Osteoblast (primary cell): ENCODE measurements at regions not wholly inside any gene's neighbourhood (a gene's known extent, or its start where the extent isn't known, plus 50 kb on each side); places are given as distances from the start of the nearest gene placed in this dataset.

ENCODE experiments used
- DNase-seq: peaks from one replicate; pipeline ENCODE4 v3.0.0; 2011; ENCODE audit warnings: low spot score, mixed read lengths; ENCODE audit not compliant: insufficient read length; ENCODE audit errors: missing footprints
- H2AFZ ChIP-seq: 2 replicates; pipeline ENCODE4 v1.6.0; 2011; ENCODE audit warnings: mild to moderate bottlenecking, low read length
- H3K27ac ChIP-seq: 2 replicates; pipeline ENCODE4 v1.5.1; 2011; ENCODE audit warnings: mild to moderate bottlenecking, low read depth, low read length, moderate library complexity
- H3K27me3 ChIP-seq: 2 replicates; pipeline ENCODE4 v1.6.0; 2012; ENCODE audit warnings: mild to moderate bottlenecking, control low read depth, inconsistent platforms, low read length, moderate library complexity; ENCODE audit not compliant: insufficient read depth
- H3K36me3 ChIP-seq: 2 replicates; pipeline ENCODE4 v1.5.1; 2011; ENCODE audit warnings: mild to moderate bottlenecking, low read length, control low read depth, moderate library complexity; ENCODE audit not compliant: insufficient read depth
- H3K4me1 ChIP-seq: 2 replicates; pipeline ENCODE4 v1.5.1; 2011; ENCODE audit warnings: mild to moderate bottlenecking, low read length, control low read depth, moderate library complexity; ENCODE audit not compliant: insufficient read depth
- H3K4me2 ChIP-seq: 2 replicates; pipeline ENCODE4 v1.6.0; 2011; ENCODE audit warnings: mild to moderate bottlenecking, low read length; ENCODE audit not compliant: insufficient read depth
- H3K4me3 ChIP-seq: fragments of 200-600 bp; sonication (generic); 3 replicates; pipeline ENCODE4 v1.5.1; 2012; ENCODE audit warnings: mild to moderate bottlenecking, low read length, inconsistent platforms; ENCODE audit not compliant: insufficient read depth
- H3K79me2 ChIP-seq: 2 replicates; pipeline ENCODE4 v1.6.0; 2012; ENCODE audit warnings: mild to moderate bottlenecking, low read length, control low read depth, inconsistent platforms; ENCODE audit not compliant: insufficient read depth
- H3K9me3 ChIP-seq: 2 replicates; pipeline ENCODE4 v1.5.1; 2011; ENCODE audit warnings: low read depth, low read length, control low read depth
- H4K20me1 ChIP-seq: 2 replicates; pipeline ENCODE4 v1.6.0; 2012; ENCODE audit warnings: mild to moderate bottlenecking, low read length, control low read depth; ENCODE audit not compliant: insufficient read depth
- CTCF ChIP-seq: IDR thresholded peaks from 2 replicates; pipeline ENCODE4 v1.5.1; 2011; ENCODE audit warnings: mild to moderate bottlenecking, low read depth, low read length, moderate library complexity; ENCODE audit errors: extremely low read depth

DNA sequence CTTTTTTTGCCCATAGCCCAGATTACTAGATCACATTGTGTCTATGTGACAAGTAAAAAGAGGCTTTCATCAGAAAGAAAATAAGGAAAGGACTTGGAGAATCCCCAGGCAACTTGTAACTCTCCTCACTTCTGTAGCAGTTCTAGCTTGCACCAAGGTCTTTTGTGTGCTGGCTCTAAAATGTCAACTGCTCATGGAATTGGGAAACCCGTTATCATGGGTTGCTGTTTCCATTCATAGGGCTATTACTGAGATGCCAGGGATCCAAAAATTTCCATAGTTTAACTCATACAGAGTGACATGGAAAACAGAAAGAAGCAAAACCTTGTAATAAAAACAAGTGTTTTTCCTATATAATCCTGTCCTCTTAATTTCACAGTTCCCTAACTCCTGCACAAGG, 123.9 kb upstream of the FBXL7 start:
- no peak for TF ChIP-seq CTCF
- no peak overlapping the region for H3K27ac ChIP-seq
- no peak overlapping the region for H3K4me2 ChIP-seq
- H3K79me2 ChIP-seq: no peaks in the 10 kb centered on the region
- no peak for DNase-seq
- no peak overlapping the region for H2AFZ ChIP-seq
- no peaks in the 10 kb centered on the region for H3K36me3 ChIP-seq
- no peaks in the 10 kb centered on the region for H3K27me3 ChIP-seq
- no peaks in the 10 kb centered on the region for H3K4me1 ChIP-seq
- H3K9me3 ChIP-seq: no peaks in the 10 kb centered on the region
- no peaks in the 10 kb centered on the region for H4K20me1 ChIP-seq
- H3K4me3 ChIP-seq: no peak overlapping the region

DNA sequence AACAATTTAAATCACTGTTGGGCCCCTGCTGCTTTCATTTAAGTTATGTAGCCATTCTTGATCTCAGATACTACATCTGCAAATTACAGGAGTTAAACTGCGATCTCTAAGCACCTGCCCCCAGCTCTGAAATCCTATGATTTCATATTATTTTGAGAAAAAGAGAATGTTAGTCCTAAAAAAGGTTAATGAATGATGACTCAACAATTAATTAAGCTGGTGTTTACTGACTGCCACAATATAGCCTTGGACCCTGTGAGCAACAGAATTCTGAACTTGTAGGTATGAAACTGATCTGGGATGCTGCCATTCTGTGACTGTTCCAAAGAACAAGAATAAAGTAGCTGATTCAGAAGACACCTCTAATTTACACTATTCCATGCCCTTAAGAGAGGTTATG, 124.4 kb upstream of the FBXL7 start:
- no peaks in the 10 kb centered on the region for H4K20me1 ChIP-seq
- H3K9me3 ChIP-seq: no peaks in the 10 kb centered on the region
- TF ChIP-seq CTCF: no peak
- no peak overlapping the region for H2AFZ ChIP-seq
- no peak overlapping the region for H3K4me2 ChIP-seq
- no peak overlapping the region for H3K27ac ChIP-seq
- no peaks in the 10 kb centered on the region for H3K27me3 ChIP-seq
- DNase-seq: no peak
- no peaks in the 10 kb centered on the region for H3K4me1 ChIP-seq
- H3K4me3 ChIP-seq: no peak overlapping the region
- no peaks in the 10 kb centered on the region for H3K79me2 ChIP-seq
- no peaks in the 10 kb centered on the region for H3K36me3 ChIP-seq

- no peak overlapping the region for H2AFZ ChIP-seq
- H3K27ac ChIP-seq: no peak overlapping the region
- no peak overlapping the region for H3K4me2 ChIP-seq
- no peak for DNase-seq
- H3K27me3 ChIP-seq: no peaks in the 10 kb centered on the region
- H3K4me3 ChIP-seq: no peak overlapping the region
- H3K79me2 ChIP-seq: no peaks in the 10 kb centered on the region
- no peaks in the 10 kb centered on the region for H3K4me1 ChIP-seq
- H3K36me3 ChIP-seq: no peaks in the 10 kb centered on the region
- no peaks in the 10 kb centered on the region for H3K9me3 ChIP-seq
- TF ChIP-seq CTCF: no peak
- no peaks in the 10 kb centered on the region for H4K20me1 ChIP-seq
Measured at GRCh38 chr5:15374886-15375285, 125.1 kb upstream of the FBXL7 start.

- no peaks in the 10 kb centered on the region for H3K9me3 ChIP-seq
- H3K36me3 ChIP-seq: no peaks in the 10 kb centered on the region
- H3K4me2 ChIP-seq: no peak overlapping the region
- no peak for TF ChIP-seq CTCF
- no peak overlapping the region for H2AFZ ChIP-seq
- H3K4me1 ChIP-seq: no peaks in the 10 kb centered on the region
- no peak overlapping the region for H3K4me3 ChIP-seq
- no peaks in the 10 kb centered on the region for H3K27me3 ChIP-seq
- no peak for DNase-seq
- no peak overlapping the region for H3K27ac ChIP-seq
- no peaks in the 10 kb centered on the region for H4K20me1 ChIP-seq
- H3K79me2 ChIP-seq: no peaks in the 10 kb centered on the region
Measured at GRCh38 chr5:15373151-15373550, 126.8 kb upstream of the FBXL7 start.
